K562 (cell line): ENCODE measurements at regions not wholly inside any gene's neighbourhood (a gene's known extent, or its start where the extent isn't known, plus 50 kb on each side); places are given as distances from the start of the nearest gene placed in this dataset.

ENCODE experiments used
- EZH2 ChIP-seq: IDR thresholded peaks from 2 replicates; pipeline ENCODE4 v1.6.1; 2012; ENCODE audit warnings: low read depth, mild to moderate bottlenecking, inconsistent platforms, low read length, borderline replicate concordance
- GTF2E2 ChIP-seq: fragments of 200-800 bp; sonication (Bioruptor generic); IDR thresholded peaks from 2 replicates; pipeline ENCODE4 v1.6.1; 2016; ENCODE audit warnings: missing genetic modification characterization, missing compliant biosample characterization
- MAX ChIP-seq: sonication (generic); formaldehyde crosslinking; IDR thresholded peaks from 2 replicates; pipeline ENCODE4 v1.9.0; 2022; ENCODE audit warnings: mild to moderate bottlenecking, missing genetic modification reagents
- MYNN ChIP-seq, 2 experiments: sonication (generic); formaldehyde crosslinking in 1 of 2; IDR thresholded peaks; 2 replicates each; pipeline versions ENCODE4 v1.5.0 to v1.6.1; 2016 to 2020; ENCODE audit warnings: antibody characterized with exemption in 1 of 2, missing genetic modification reagents in 1 of 2
- SMARCC2 ChIP-seq: fragments of 450-650 bp; IDR thresholded peaks from 2 replicates; pipeline ENCODE4 v1.6.1; 2017; ENCODE audit warnings: antibody characterized with exemption, moderate library complexity, mild to moderate bottlenecking, low read depth
- ZNF668 ChIP-seq: fragments of 250-450 bp; sonication (Bioruptor Pico); IDR thresholded peaks from 2 replicates; pipeline ENCODE4 v1.8.0; 2022; ENCODE audit warnings: mild to moderate bottlenecking, inconsistent platforms
- ZZZ3 ChIP-seq: fragments of 450-650 bp; IDR thresholded peaks from 2 replicates; pipeline ENCODE4 v1.6.1; 2016; ENCODE audit warnings: antibody characterized with exemption, mild to moderate bottlenecking, moderate library complexity

GRCh38 chr9:17021387-17021970, 113.4 kb upstream of the CNTLN start:
- TF ChIP-seq MAX (CRISPR knock-in tag) (no peak), EZH2 (no peak), ZNF668 (CRISPR knock-in tag) (no peak), ZZZ3 (no peak), GTF2E2 (no peak), SMARCC2 (no peak), MYNN (IDR thresholded peaks at IDR 0.05) (no peak), MYNN (CRISPR knock-in tag; IDR thresholded peaks at IDR 0.05) (no peak)
